Endothelial cell of umbilical vein (primary cell): ENCODE measurements at regions not wholly inside any gene's neighbourhood (a gene's known extent, or its start where the extent isn't known, plus 50 kb on each side); places are given as distances from the start of the nearest gene placed in this dataset.

Source experiments
- BruUV-seq: library from RNA; stranded (reverse); fragments of 400-500 nt; replicated peaks from 2 replicates; lab custom pipeline; 2021; lab: Mats Ljungman, UMichigan
- CTCF ChIA-PET: fragments of 300-600, 350-600 bp; sonication (Branson Sonifier 250); formaldehyde crosslinking; loops from one replicate; lab custom pipeline; 2021; ENCODE audit warnings: antibody characterized with exemption, inconsistent platforms; lab: Charles Lee
- POLR2A ChIA-PET: fragments of 300-600, 350-600 bp; sonication (Branson Sonifier 250); formaldehyde crosslinking; loops from one replicate; lab custom pipeline; 2021; ENCODE audit warnings: antibody characterized with exemption, inconsistent platforms; lab: Charles Lee
- DNase-seq: peaks from one replicate; pipeline ENCODE4 v3.0.0-alpha.2; 2011; ENCODE audit warnings: low read depth, low spot score
- FAIRE-seq: peaks from 2 replicates; lab custom pipeline; 2011; peaks lifted over from hg19 to GRCh38; lab: Jason Lieb, UNC
- H2AFZ ChIP-seq: 2 replicates; pipeline ENCODE4 v1.6.0; 2012; ENCODE audit warnings: low read depth, low read length, control low read depth, inconsistent platforms
- H3K27ac ChIP-seq: 2 replicates; pipeline ENCODE4 v1.5.1; 2011; ENCODE audit warnings: low read depth, mild to moderate bottlenecking, control low read depth, low read length, moderate library complexity; ENCODE audit not compliant: insufficient read depth
- H3K27me3 ChIP-seq, 2 experiments: 2 replicates each; pipeline versions ENCODE4 v1.6.0 to v1.6.1; 2011; ENCODE audit warnings: low read length in 2 of 2, mixed read lengths in 1 of 2; ENCODE audit not compliant: control insufficient read depth in 2 of 2, insufficient read depth in 2 of 2
- H3K36me3 ChIP-seq, 2 experiments: 2 replicates in 1 of 2; 3 replicates in 1 of 2; pipeline ENCODE4 v1.5.1; 2011; ENCODE audit warnings: low read length in 2 of 2, mild to moderate bottlenecking in 1 of 2, moderate library complexity in 1 of 2; ENCODE audit not compliant: control insufficient read depth in 2 of 2, insufficient read depth in 2 of 2; ENCODE audit errors: extremely low read depth in 1 of 2
- H3K4me1 ChIP-seq: 3 replicates; pipeline ENCODE4 v1.5.1; 2011; ENCODE audit warnings: mild to moderate bottlenecking, low read length; ENCODE audit not compliant: control insufficient read depth, insufficient read depth; ENCODE audit errors: extremely low read depth
- H3K4me2 ChIP-seq: 2 replicates; pipeline ENCODE4 v1.6.1; 2011; ENCODE audit warnings: low read length, control low read depth, mixed read lengths; ENCODE audit not compliant: insufficient read depth
- H3K4me3 ChIP-seq, 3 experiments: fragments of 200-600 bp in 1 of 3; sonication (generic), shearing (Covaris generic) in 1 of 3; replicated peaks in 1 of 3; 2 replicates each; pipeline ENCODE4 v1.5.1; 2011 to 2016; ENCODE audit warnings: control low read depth in 3 of 3, low read length in 3 of 3, mild to moderate bottlenecking in 2 of 3, inconsistent platforms in 1 of 3, low read depth in 1 of 3, moderate library complexity in 1 of 3; ENCODE audit not compliant: insufficient read depth in 1 of 3
- H3K79me2 ChIP-seq: 2 replicates; pipeline ENCODE4 v1.6.0; 2012; ENCODE audit warnings: low read length, inconsistent platforms; ENCODE audit not compliant: control insufficient read depth, insufficient read depth
- H3K9ac ChIP-seq: replicated peaks from 2 replicates; pipeline ENCODE3; 2011; ENCODE audit warnings: low read length, control low read depth; ENCODE audit not compliant: insufficient read depth; ENCODE audit errors: extremely low read depth
- H3K9me1 ChIP-seq: replicated peaks from 3 replicates; pipeline ENCODE4 v1.6.0; 2011; ENCODE audit warnings: mild to moderate bottlenecking, low read length; ENCODE audit not compliant: control insufficient read depth, insufficient read depth; ENCODE audit errors: extremely low read depth
- H3K9me3 ChIP-seq: replicated peaks from 2 replicates; pipeline ENCODE4 v1.5.1; 2012; ENCODE audit warnings: low read length, inconsistent platforms; ENCODE audit not compliant: control insufficient read depth, insufficient read depth
- H4K20me1 ChIP-seq: replicated peaks from 2 replicates; pipeline ENCODE3; 2011; ENCODE audit warnings: mild to moderate bottlenecking, low read length; ENCODE audit not compliant: control insufficient read depth, insufficient read depth; ENCODE audit errors: extremely low read depth
- CTCF ChIP-seq, 2 donors: IDR thresholded peaks; 1 replicate in 1 of 2; 2 replicates in 1 of 2; pipeline ENCODE4 v1.5.1; 2011; ENCODE audit warnings: low read length in 2 of 2, mild to moderate bottlenecking in 2 of 2, moderate library complexity in 2 of 2, control low read depth in 1 of 2, inconsistent platforms in 1 of 2, low read depth in 1 of 2; ENCODE audit not compliant: insufficient read depth in 1 of 2; ENCODE audit errors: extremely low read depth in 1 of 2
- EZH2 ChIP-seq: IDR thresholded peaks from 2 replicates; pipeline ENCODE4 v1.6.1; 2012; ENCODE audit warnings: borderline replicate concordance, low read depth, mild to moderate bottlenecking, moderate library complexity, low read length, inconsistent platforms; ENCODE audit not compliant: severe bottlenecking
- FOS ChIP-seq: IDR thresholded peaks from 2 replicates; pipeline ENCODE4 v1.6.1; 2011; ENCODE audit warnings: mild to moderate bottlenecking, low read length, moderate library complexity, borderline replicate concordance; ENCODE audit not compliant: insufficient read depth
- GATA2 ChIP-seq: IDR thresholded peaks from 2 replicates; pipeline ENCODE4 v1.7.0; 2011; ENCODE audit warnings: low read depth, mild to moderate bottlenecking, moderate library complexity, mixed read lengths, low read length; ENCODE audit not compliant: insufficient read length, insufficient read depth
- JUN ChIP-seq: IDR thresholded peaks from 2 replicates; pipeline ENCODE4 v1.6.1; 2011; ENCODE audit warnings: borderline replicate concordance, low read depth; ENCODE audit not compliant: insufficient read length, insufficient read depth
- MAX ChIP-seq: IDR thresholded peaks from 2 replicates; pipeline ENCODE4 v1.6.1; 2011; ENCODE audit not compliant: insufficient read depth, insufficient read length
- MYC ChIP-seq: IDR thresholded peaks from one replicate; pipeline ENCODE4 v1.6.1; 2011; ENCODE audit warnings: mild to moderate bottlenecking, low read depth, low read length
- POLR2A ChIP-seq: IDR thresholded peaks from 2 replicates; pipeline ENCODE4 v1.6.1; 2012; ENCODE audit warnings: low read depth, mild to moderate bottlenecking, control low read depth, low read length
- POLR2AphosphoS5 ChIP-seq: IDR thresholded peaks from 2 replicates; pipeline ENCODE4 v1.6.1; 2012; ENCODE audit warnings: low read depth, mild to moderate bottlenecking, control low read depth, low read length, moderate library complexity; ENCODE audit not compliant: insufficient read depth
- dilution Hi-C: fragments of 300-500 bp; cut with MboI; formaldehyde crosslinking; loops from one replicate; pipeline ENCODE4 v1.15.0; 2019; ENCODE audit warnings: low sequenced_read_pairs; ENCODE audit not compliant: extremely low pct_ligation_motif_present
- intact Hi-C: fragments of 100-400 bp; cut with micrococcal nuclease; formaldehyde crosslinking; loops from one replicate; pipeline ENCODE4 v1.10.0; 2022

GRCh38 chr18:65974758-65975157 lies 223.9 kb downstream of the CDH7 start:
- no peaks in the 10 kb centered on the region for H3K27me3 ChIP-seq
- FAIRE-seq (no peak), DNase-seq (no peak)
- ChIA-PET POLR2A (no interaction called here), CTCF (no interaction called here)
- no peaks in the 10 kb centered on the region for H3K36me3 ChIP-seq
- BruUV-seq = no TSS peak
- H4K20me1 ChIP-seq = no peaks in the 10 kb centered on the region
- H2AFZ ChIP-seq = no peak overlapping the region
- no peak overlapping the region for H3K9ac ChIP-seq
- no peak overlapping the region for H3K4me3 ChIP-seq
- H3K9me3 ChIP-seq = no peaks in the 10 kb centered on the region
- H3K9me1 ChIP-seq = no peaks in the 10 kb centered on the region
- TF ChIP-seq CTCF (IDR thresholded peaks at IDR 0.05; ENCODE audit: extremely low read depth in 1 of 2, insufficient read depth in 1 of 2, low read depth in 1 of 2, low read length in 2 of 2) (no peak), GATA2 (no peak), EZH2 (no peak), POLR2AphosphoS5 (no peak), MYC (no peak), FOS (no peak), POLR2A (no peak), MAX (no peak), JUN (no peak)
- dilution Hi-C loops = no loop called here
- intact Hi-C loops = no loop called here
- H3K4me1 ChIP-seq = no peaks in the 10 kb centered on the region
- no peak overlapping the region for H3K4me2 ChIP-seq
- H3K79me2 ChIP-seq = no peaks in the 10 kb centered on the region
- no peak overlapping the region for H3K27ac ChIP-seq
